ENCODE measurements at regions not wholly inside any gene's neighbourhood (a gene's known extent, or its start where the extent isn't known, plus 50 kb on each side); places are given as distances from the start of the nearest gene placed in this dataset.

- DNase-seq (no peak), ATAC-seq (no peak)
- intact Hi-C loops (cut with DNase I) = no loop called here
- TF ChIP-seq CTCF (IDR thresholded peaks at IDR 0.05) (no peak), POLR2A (IDR thresholded peaks at IDR 0.05) (no peak)
- H3K4me1 ChIP-seq = no peaks in the 10 kb centered on the region
- no peak overlapping the region for H3K27ac ChIP-seq
- no peaks in the 10 kb centered on the region for H3K27me3 ChIP-seq
- no peaks in the 10 kb centered on the region for H3K36me3 ChIP-seq
- WGBS (ENCODE audit: insufficient coverage, low coverage, low lambda C conversion rate, missing lambda C conversion rate) = 75% methylated on average over 2 of the region's 2 CpGs
- H3K9me3 ChIP-seq = no peaks in the 10 kb centered on the region
- H3K4me3 ChIP-seq = no peak overlapping the region
Measured at GRCh38 chr15:81529481-81529880, 155.5 kb upstream of the TMC3 start.

GRCh38 chr15:81526029-81526428 is 152.0 kb upstream of the TMC3 start:
- WGBS (ENCODE audit: insufficient coverage, low coverage, low lambda C conversion rate, missing lambda C conversion rate) = 69% methylated on average over 4 of the region's 4 CpGs
- no peak for DNase-seq
- Histone ChIP-seq H3K36me3 (no peaks in the 10 kb centered on the region), H3K27ac (no peak overlapping the region), H3K9me3 (no peaks in the 10 kb centered on the region), H3K4me3 (no peak overlapping the region), H3K27me3 (no peaks in the 10 kb centered on the region), H3K4me1 (no peaks in the 10 kb centered on the region)
- no peak for ATAC-seq
- TF ChIP-seq CTCF (IDR thresholded peaks at IDR 0.05) (no peak), POLR2A (IDR thresholded peaks at IDR 0.05) (no peak)
- intact Hi-C loops (cut with DNase I) = no loop called here

GRCh38 chr15:81524496-81524895 is 150.5 kb upstream of the TMC3 start:
- WGBS (ENCODE audit: insufficient coverage, low coverage, low lambda C conversion rate, missing lambda C conversion rate) = 69% methylated on average over 1 of the region's 1 CpG
- Histone ChIP-seq H3K27ac (no peak overlapping the region), H3K36me3 (no peaks in the 10 kb centered on the region), H3K4me1 (no peaks in the 10 kb centered on the region), H3K27me3 (no peaks in the 10 kb centered on the region), H3K4me3 (no peak overlapping the region), H3K9me3 (no peaks in the 10 kb centered on the region)
- intact Hi-C loops (cut with DNase I) = no loop called here
- TF ChIP-seq POLR2A (IDR thresholded peaks at IDR 0.05) = no peak
- TF ChIP-seq CTCF (IDR thresholded peaks at IDR 0.05) = no peak
- ATAC-seq = no peak
- DNase-seq = no peak

GRCh38 chr15:81523867-81524266 is 149.9 kb upstream of the TMC3 start:
- no peaks in the 10 kb centered on the region for H3K4me1 ChIP-seq
- DNase-seq (no peak), ATAC-seq (no peak)
- H3K27me3 ChIP-seq = no peaks in the 10 kb centered on the region
- no peak overlapping the region for H3K27ac ChIP-seq
- WGBS (ENCODE audit: insufficient coverage, low coverage, low lambda C conversion rate, missing lambda C conversion rate) = 49% methylated on average over 2 of the region's 2 CpGs
- no peaks in the 10 kb centered on the region for H3K9me3 ChIP-seq
- no peak overlapping the region for H3K4me3 ChIP-seq
- no peaks in the 10 kb centered on the region for H3K36me3 ChIP-seq
- TF ChIP-seq CTCF (IDR thresholded peaks at IDR 0.05) = no peak
- TF ChIP-seq POLR2A (IDR thresholded peaks at IDR 0.05) = no peak
- intact Hi-C loops (cut with DNase I) = no loop called here

- WGBS (ENCODE audit: insufficient coverage, low coverage, low lambda C conversion rate, missing lambda C conversion rate) = 71% methylated on average over 2 of the region's 2 CpGs
- no peaks in the 10 kb centered on the region for H3K36me3 ChIP-seq
Measured at GRCh38 chr15:81520480-81520879, 146.5 kb upstream of the TMC3 start.

More at GRCh38 chr15:81520480-81520879, 146.5 kb upstream of the TMC3 start:
- TF ChIP-seq CTCF (IDR thresholded peaks at IDR 0.05) (no peak), POLR2A (IDR thresholded peaks at IDR 0.05) (no peak)
- DNase-seq (no peak), ATAC-seq (no peak)
- intact Hi-C loops (cut with DNase I) = no loop called here
- Histone ChIP-seq H3K27ac (no peak overlapping the region), H3K4me1 (no peaks in the 10 kb centered on the region), H3K9me3 (no peaks in the 10 kb centered on the region), H3K4me3 (no peak overlapping the region), H3K27me3 (no peaks in the 10 kb centered on the region)

All from right lobe of liver (tissue), 6 donors.